PC-3 (cell line): ENCODE measurements at regions not wholly inside any gene's neighbourhood (a gene's known extent, or its start where the extent isn't known, plus 50 kb on each side); places are given as distances from the start of the nearest gene placed in this dataset.
"Not testable (repeated sequence)": the region's sequence is repeated elsewhere in the genome, so short reads cannot be mapped to it uniquely, and the experiment has no call there.

Experiments
- CTCF ChIP-seq: fragments of 300-600 bp; sonication (generic); conservative IDR thresholded peaks from 2 replicates; pipeline ENCODE4 v1.5.1; 2017; ENCODE audit warnings: antibody characterized with exemption, low read depth, mild to moderate bottlenecking, low read length
- EZH2 ChIP-seq: fragments of 300-600 bp; sonication (generic); IDR thresholded peaks from one replicate; pipeline ENCODE4 v1.6.1; 2017; ENCODE audit warnings: antibody characterized with exemption, mild to moderate bottlenecking, low read length; ENCODE audit not compliant: unreplicated experiment
- EZH2phosphoT487 ChIP-seq: fragments of 300-600 bp; sonication (generic); IDR thresholded peaks from 2 replicates; pipeline ENCODE4 v1.6.1; 2018; ENCODE audit warnings: mild to moderate bottlenecking, antibody characterized with exemption, low read length, borderline replicate concordance

- TF ChIP-seq CTCF, EZH2, EZH2phosphoT487: not testable (repeated sequence)
These were observed 714.4 kb upstream of the MGAT4C start for GRCh38 chr12:86970595-86970994.
